GM12891 (cell line): ENCODE measurements at regions not wholly inside any gene's neighbourhood (a gene's known extent, or its start where the extent isn't known, plus 50 kb on each side); places are given as distances from the start of the nearest gene placed in this dataset.

Experiments
- POLR2A ChIP-seq: IDR thresholded peaks from 2 replicates; pipeline ENCODE4 v1.6.1; 2011; ENCODE audit warnings: low read depth, low read length, control low read depth
- POLR2AphosphoS5 ChIP-seq: IDR thresholded peaks from 2 replicates; pipeline ENCODE4 v1.6.1; 2011; ENCODE audit warnings: low read depth, low read length, control low read depth

DNA sequence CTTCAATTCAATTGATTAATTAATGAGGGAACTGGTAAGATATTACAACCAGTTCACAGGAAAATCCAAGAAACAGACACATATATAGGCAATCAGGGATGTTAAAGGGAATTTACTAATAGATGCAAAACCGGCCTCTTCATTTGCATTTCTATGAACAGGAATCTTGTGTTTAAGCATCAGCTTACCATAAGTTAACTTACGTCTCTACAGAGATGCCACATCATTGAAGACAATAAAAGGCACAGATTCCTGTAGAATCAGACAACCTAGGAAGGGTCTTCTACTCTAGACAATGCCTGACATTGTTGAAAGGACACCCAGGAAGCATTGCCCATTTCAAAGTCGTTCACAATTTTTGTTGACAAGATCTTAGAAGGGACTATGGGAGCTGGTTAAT, 93.0 kb upstream of the EPCAM start:
- TF ChIP-seq POLR2AphosphoS5 (no peak), POLR2A (no peak)
